Omental fat pad (tissue), 3 donors: ENCODE measurements at regions not wholly inside any gene's neighbourhood (a gene's known extent, or its start where the extent isn't known, plus 50 kb on each side); places are given as distances from the start of the nearest gene placed in this dataset.

Experiments used
- ATAC-seq: fragments of 150-250 bp; one replicate; pipeline ENCODE4 v1.9.1; 2016; ENCODE audit warnings: mild to moderate bottlenecking, moderate library complexity; ENCODE audit not compliant: low FRiP score
- DNase-seq: peaks from one replicate; pipeline ENCODE4 v3.0.0-alpha.2; 2019; ENCODE audit warnings: low spot score
- CTCF ChIP-seq, 3 donors: fragments of 450-650 bp; IDR thresholded peaks; one replicate each; pipeline ENCODE4 v1.5.1; 2016 to 2017; ENCODE audit warnings: antibody characterized with exemption in 3 of 3, mild to moderate bottlenecking in 3 of 3, moderate library complexity in 2 of 3

- DNase-seq (no peak), ATAC-seq (no peak)
- TF ChIP-seq CTCF (IDR thresholded peaks at IDR 0.05): no peak
Observed at GRCh38 chr4:23392860-23393458, 496.9 kb downstream of the PPARGC1A start.

- no peak for DNase-seq
- no peak for ATAC-seq
- no peak for TF ChIP-seq CTCF (IDR thresholded peaks at IDR 0.05)
Observed at GRCh38 chr4:23390246-23390645, 499.6 kb downstream of the PPARGC1A start.

GRCh38 chr4:23388699-23389395 lies 501.0 kb downstream of the PPARGC1A start:
- ATAC-seq (no peak), DNase-seq (no peak)
- no peak for TF ChIP-seq CTCF (IDR thresholded peaks at IDR 0.05)

GRCh38 chr4:23388255-23388654 lies 501.6 kb downstream of the PPARGC1A start:
- ATAC-seq: no peak

GRCh38 chr4:23384741-23385140 lies 505.1 kb downstream of the PPARGC1A start:
- DNase-seq: no peak
- no peak for ATAC-seq
- TF ChIP-seq CTCF (IDR thresholded peaks at IDR 0.05): no peak

More at GRCh38 chr4:23388255-23388654, 501.6 kb downstream of the PPARGC1A start:
- DNase-seq: no peak
- no peak for TF ChIP-seq CTCF (IDR thresholded peaks at IDR 0.05)

- DNase-seq: no peak
- TF ChIP-seq CTCF (IDR thresholded peaks at IDR 0.05): no peak
- ATAC-seq: no peak
Observed at GRCh38 chr4:23382879-23383278, 507.0 kb downstream of the PPARGC1A start.

GRCh38 chr4:23374259-23374658 lies 515.6 kb downstream of the PPARGC1A start:
- no peak for TF ChIP-seq CTCF (IDR thresholded peaks at IDR 0.05)
- DNase-seq: no peak
- no peak for ATAC-seq
